Tibial artery (tissue), 4 donors: ENCODE measurements at regions not wholly inside any gene's neighbourhood (a gene's known extent, or its start where the extent isn't known, plus 50 kb on each side); places are given as distances from the start of the nearest gene placed in this dataset.

Experiments
- DNase-seq, 2 donors: peaks; one replicate each; pipeline ENCODE4 v3.0.0-alpha.2; 2019
- H3K27ac ChIP-seq, 2 donors: fragments of 200-600 bp; sonication (generic) in 1 of 2; 1 replicate in 1 of 2; 2 replicates in 1 of 2; pipeline ENCODE4 v1.5.1; 2018 to 2019; ENCODE audit warnings: mild to moderate bottlenecking in 1 of 2
- H3K27me3 ChIP-seq, 2 donors: fragments of 200-600 bp; sonication (generic) in 1 of 2; one replicate each; pipeline versions ENCODE4 v1.5.1 to v1.6.0; 2016 to 2019
- H3K36me3 ChIP-seq, 3 donors: fragments of 200-600 bp; sonication (generic) in 2 of 3; one replicate each; pipeline ENCODE4 v1.5.1; 2016 to 2019; ENCODE audit warnings: mild to moderate bottlenecking in 2 of 3
- H3K4me1 ChIP-seq, 4 donors: fragments of 200-600 bp; sonication (generic) in 2 of 4; 1 replicate in 3 of 4; 2 replicates in 1 of 4; pipeline ENCODE4 v1.5.1; 2016 to 2019
- H3K4me3 ChIP-seq, 2 donors: fragments of 200-600 bp; sonication (generic) in 1 of 2; 1 replicate in 1 of 2; 2 replicates in 1 of 2; pipeline ENCODE4 v1.5.1; 2018 to 2019; ENCODE audit warnings: mild to moderate bottlenecking in 2 of 2
- H3K9me3 ChIP-seq, 3 donors: fragments of 200-600 bp; sonication (generic) in 1 of 3; one replicate each; pipeline ENCODE4 v1.5.1; 2016 to 2019
- CTCF ChIP-seq, 2 experiments: fragments of 200-600 bp in 1 of 2; fragments of 450-650 bp in 1 of 2; IDR thresholded peaks; one replicate each; pipeline ENCODE4 v1.5.1; 2017 to 2019; ENCODE audit warnings: antibody characterized with exemption in 2 of 2, mild to moderate bottlenecking in 1 of 2, moderate library complexity in 1 of 2
- intact Hi-C: fragments of 100-400 bp; cut with DNase I; formaldehyde crosslinking; loops from one replicate; pipeline ENCODE4 v1.15.0; 2023; ENCODE audit warnings: low total_unique reads

GRCh38 chr13:111623743-111624505 is 303.5 kb downstream of the TEX29 start:
- H3K9me3 ChIP-seq: no peaks in the 10 kb centered on the region
- H3K36me3 ChIP-seq: no peaks in the 10 kb centered on the region
- DNase-seq: no peak
- intact Hi-C loops: no loop called here
- no peak overlapping the region for H3K4me3 ChIP-seq
- no peaks in the 10 kb centered on the region for H3K4me1 ChIP-seq
- no peak overlapping the region for H3K27ac ChIP-seq
- TF ChIP-seq CTCF (IDR thresholded peaks at IDR 0.05): no peak
- peaks cover 0 to 18% of the 10 kb centered on the region in 2 donors for H3K27me3 ChIP-seq

GRCh38 chr13:111625526-111626315 is 305.3 kb downstream of the TEX29 start:
- no peak for DNase-seq
- H3K36me3 ChIP-seq: no peaks in the 10 kb centered on the region
- H3K4me3 ChIP-seq: no peak overlapping the region
- H3K27ac ChIP-seq: no peak overlapping the region
- no peaks in the 10 kb centered on the region for H3K9me3 ChIP-seq
- peaks cover 0 to 14% of the 10 kb centered on the region in 2 donors for H3K27me3 ChIP-seq
- TF ChIP-seq CTCF (IDR thresholded peaks at IDR 0.05): no peak
- intact Hi-C loops: no loop called here
- H3K4me1 ChIP-seq: no peaks in the 10 kb centered on the region

- no peak for TF ChIP-seq CTCF (IDR thresholded peaks at IDR 0.05)
- Histone ChIP-seq H3K4me3 (no peak overlapping the region), H3K9me3 (no peaks in the 10 kb centered on the region), H3K27me3 (peaks cover 0 to 13% of the 10 kb centered on the region in 2 donors), H3K4me1 (no peaks in the 10 kb centered on the region), H3K27ac (no peak overlapping the region), H3K36me3 (no peaks in the 10 kb centered on the region)
- DNase-seq: no peak
- intact Hi-C loops: no loop called here
Observed at GRCh38 chr13:111626371-111627305, 306.2 kb downstream of the TEX29 start.

- Histone ChIP-seq H3K4me1 (no peaks in the 10 kb centered on the region), H3K4me3 (no peak overlapping the region), H3K27ac (no peak overlapping the region), H3K36me3 (no peaks in the 10 kb centered on the region), H3K9me3 (no peaks in the 10 kb centered on the region), H3K27me3 (peaks cover 0 to 13% of the 10 kb centered on the region in 2 donors)
- intact Hi-C loops: no loop called here
- DNase-seq: no peak
- no peak for TF ChIP-seq CTCF (IDR thresholded peaks at IDR 0.05)
Observed at GRCh38 chr13:111627596-111627995, 307.2 kb downstream of the TEX29 start.

- no peak overlapping the region for H3K4me3 ChIP-seq
- no peaks in the 10 kb centered on the region for H3K9me3 ChIP-seq
- peaks cover 0 to 13% of the 10 kb centered on the region in 2 donors for H3K27me3 ChIP-seq
- no peak for TF ChIP-seq CTCF (IDR thresholded peaks at IDR 0.05)
- H3K27ac ChIP-seq: no peak overlapping the region
- no peak for DNase-seq
- H3K36me3 ChIP-seq: no peaks in the 10 kb centered on the region
- intact Hi-C loops: no loop called here
- no peaks in the 10 kb centered on the region for H3K4me1 ChIP-seq
Observed at GRCh38 chr13:111629016-111629415, 308.6 kb downstream of the TEX29 start.
